ENCODE measurements at regions not wholly inside any gene's neighbourhood (a gene's known extent, or its start where the extent isn't known, plus 50 kb on each side); places are given as distances from the start of the nearest gene placed in this dataset.
"Not testable (repeated sequence)": the region's sequence is repeated elsewhere in the genome, so short reads cannot be mapped to it uniquely, and the experiment has no call there.

GRCh38 chr17:77527836-77528505 lies 387.2 kb downstream of the SEC14L1 start:
- ATAC-seq (ENCODE audit: low read depth in 2 of 2) (no peak), DNase-seq (no peak)
- Histone ChIP-seq H3K27ac (ENCODE audit: insufficient read depth, low read length, poor library complexity, severe bottlenecking) (no peak overlapping the region), H3K4me3 (ENCODE audit: low read depth, low read length) (no peak overlapping the region), H3K27me3 (ENCODE audit: control insufficient read depth, insufficient read depth, low read length) (no peaks in the 10 kb centered on the region), H3K4me1 (ENCODE audit: control insufficient read depth, insufficient read depth, low read length, poor library complexity, severe bottlenecking) (peaks cover 8% of the 10 kb centered on the region), H3K9me3 (ENCODE audit: control insufficient read depth in 2 of 2, low read length in 2 of 2) (no peaks in the 10 kb centered on the region), H3K36me3 (ENCODE audit: control insufficient read depth, insufficient read depth, low read length) (no peaks in the 10 kb centered on the region)
- H3K4me3 Mint-ChIP-seq: no peak overlapping the region
- peaks cover 28% of the 10 kb centered on the region for H3K27me3 Mint-ChIP-seq
- peaks cover 0 to 5% (median 2%) of the 10 kb centered on the region in 4 donors for H3K4me1 Mint-ChIP-seq
- H3K27ac Mint-ChIP-seq: peak overlapping the region in 1 of 3 donors; percentile 52
- H3K36me3 Mint-ChIP-seq: no peaks in the 10 kb centered on the region
- H3K9me3 Mint-ChIP-seq: peaks cover 0 to 1% (median 0%) of the 10 kb centered on the region in 7 donors

DNA sequence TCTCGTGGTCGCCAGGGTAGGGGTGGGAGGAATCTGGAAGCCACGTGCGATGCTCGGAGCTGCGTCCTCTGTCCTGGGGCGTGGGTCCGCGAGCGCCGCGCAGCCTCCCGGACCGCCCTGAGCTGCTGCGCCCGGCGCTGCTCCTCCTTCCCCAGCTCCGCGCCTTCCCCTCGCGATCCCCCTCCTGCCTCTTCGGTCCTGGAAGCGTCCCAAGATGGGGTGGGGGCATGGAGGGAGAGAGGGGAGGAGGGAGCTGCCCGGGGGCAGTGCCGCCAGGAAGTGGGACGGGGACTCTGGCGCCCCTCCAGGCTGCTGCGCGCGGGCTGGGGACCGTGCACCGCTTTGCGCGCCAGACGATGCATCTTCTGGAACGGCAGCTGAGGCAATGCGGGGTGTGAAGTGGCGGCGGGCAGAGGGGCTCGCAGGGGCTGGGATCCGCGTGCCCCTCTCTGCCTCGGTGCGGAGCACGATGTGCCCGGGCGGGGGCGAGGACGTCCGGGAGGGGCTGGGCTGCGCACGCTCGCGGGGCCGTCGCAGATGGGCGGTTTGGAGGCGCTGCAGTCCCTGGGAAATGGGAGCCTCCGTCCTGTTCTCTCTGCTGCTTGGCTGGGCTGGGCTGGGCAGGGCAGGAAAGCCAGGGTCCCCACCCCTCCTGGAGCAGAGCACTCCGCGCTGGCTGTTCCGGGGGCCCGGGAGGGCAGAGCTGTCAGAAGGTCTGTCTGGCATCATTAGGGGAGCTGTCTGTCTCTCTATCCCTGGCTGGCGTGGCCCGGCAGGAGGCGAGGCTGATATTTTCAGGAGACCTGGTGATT lies 388.0 kb downstream of the SEC14L1 start:
- H3K4me1 Mint-ChIP-seq: peaks cover 0 to 5% (median 2%) of the 10 kb centered on the region in 4 donors
- DNase-seq (no peak), ATAC-seq (ENCODE audit: low read depth in 2 of 2) (no peak)
- H3K27ac ChIP-seq (ENCODE audit: insufficient read depth, low read length, poor library complexity, severe bottlenecking): no peak overlapping the region
- no peaks in the 10 kb centered on the region for H3K36me3 ChIP-seq (ENCODE audit: control insufficient read depth, insufficient read depth, low read length)
- peak overlapping the region in 2 of 4 donors; percentile 29 to 50 for H3K4me3 Mint-ChIP-seq
- no peaks in the 10 kb centered on the region for H3K36me3 Mint-ChIP-seq
- H3K9me3 ChIP-seq (ENCODE audit: control insufficient read depth in 2 of 2, low read length in 2 of 2): no peaks in the 10 kb centered on the region
- H3K27ac Mint-ChIP-seq: no peak overlapping the region
- H3K27me3 ChIP-seq (ENCODE audit: control insufficient read depth, insufficient read depth, low read length): no peaks in the 10 kb centered on the region
- H3K4me1 ChIP-seq (ENCODE audit: control insufficient read depth, insufficient read depth, low read length, poor library complexity, severe bottlenecking): peaks cover 8% of the 10 kb centered on the region
- peaks cover 28% of the 10 kb centered on the region for H3K27me3 Mint-ChIP-seq
- peaks cover 0 to 1% (median 0%) of the 10 kb centered on the region in 7 donors for H3K9me3 Mint-ChIP-seq
- no peak overlapping the region for H3K4me3 ChIP-seq (ENCODE audit: low read depth, low read length)

GRCh38 chr17:77529328-77529650 lies 388.5 kb downstream of the SEC14L1 start:
- H3K4me1 ChIP-seq (ENCODE audit: control insufficient read depth, insufficient read depth, low read length, poor library complexity, severe bottlenecking): peaks cover 8% of the 10 kb centered on the region
- peaks cover 28% of the 10 kb centered on the region for H3K27me3 Mint-ChIP-seq
- ATAC-seq (ENCODE audit: low read depth in 2 of 2) (no peak), DNase-seq (no peak)
- no peak overlapping the region for H3K4me3 ChIP-seq (ENCODE audit: low read depth, low read length)
- H3K27me3 ChIP-seq (ENCODE audit: control insufficient read depth, insufficient read depth, low read length): no peaks in the 10 kb centered on the region
- no peak overlapping the region for H3K27ac Mint-ChIP-seq
- no peak overlapping the region for H3K27ac ChIP-seq (ENCODE audit: insufficient read depth, low read length, poor library complexity, severe bottlenecking)
- H3K4me3 Mint-ChIP-seq: peak overlapping the region in 2 of 4 donors; percentile 29 to 50
- H3K4me1 Mint-ChIP-seq: peaks cover 0 to 5% (median 2%) of the 10 kb centered on the region in 4 donors
- H3K36me3 ChIP-seq (ENCODE audit: control insufficient read depth, insufficient read depth, low read length): no peaks in the 10 kb centered on the region
- peaks cover 0 to 4% (median 1%) of the 10 kb centered on the region in 7 donors for H3K9me3 Mint-ChIP-seq
- no peaks in the 10 kb centered on the region for H3K9me3 ChIP-seq (ENCODE audit: control insufficient read depth in 2 of 2, low read length in 2 of 2)
- H3K36me3 Mint-ChIP-seq: no peaks in the 10 kb centered on the region

DNA sequence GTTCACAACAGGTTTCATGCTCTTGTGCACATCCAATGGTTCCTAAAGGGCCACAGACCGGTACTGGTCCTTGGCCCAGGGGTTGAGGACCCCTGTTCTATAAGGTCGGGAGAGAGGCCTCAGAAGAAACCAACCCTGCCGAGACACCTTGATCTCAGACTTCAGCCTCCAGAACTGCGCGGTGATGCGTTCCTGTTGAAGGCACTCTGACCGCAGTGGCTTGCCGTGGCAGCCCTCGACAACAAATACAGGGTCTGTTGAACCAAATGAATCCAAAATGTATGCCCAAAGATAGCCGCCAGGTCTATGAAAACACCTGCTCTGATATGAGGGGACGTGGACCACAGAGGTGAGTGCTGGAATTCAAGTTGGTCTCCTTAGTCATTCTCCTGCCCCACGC lies 389.8 kb downstream of the SEC14L1 start:
- Mint-ChIP-seq H3K4me3 (no peak overlapping the region), H3K4me1 (peaks cover 0 to 8% (median 2%) of the 10 kb centered on the region in 4 donors), H3K9me3 (peaks cover 0 to 6% (median 1%) of the 10 kb centered on the region in 7 donors), H3K36me3 (no peaks in the 10 kb centered on the region), H3K27me3 (peaks cover 30% of the 10 kb centered on the region), H3K27ac (no peak overlapping the region)
- no peaks in the 10 kb centered on the region for H3K27me3 ChIP-seq (ENCODE audit: control insufficient read depth, insufficient read depth, low read length)
- H3K4me3 ChIP-seq (ENCODE audit: low read depth, low read length): no peak overlapping the region
- ATAC-seq (ENCODE audit: low read depth in 2 of 2) (no peak), DNase-seq (no peak)
- H3K9me3 ChIP-seq (ENCODE audit: control insufficient read depth in 2 of 2, low read length in 2 of 2): no peaks in the 10 kb centered on the region
- H3K36me3 ChIP-seq (ENCODE audit: control insufficient read depth, insufficient read depth, low read length): no peaks in the 10 kb centered on the region
- H3K27ac ChIP-seq (ENCODE audit: insufficient read depth, low read length, poor library complexity, severe bottlenecking): no peak overlapping the region
- peaks cover 8% of the 10 kb centered on the region for H3K4me1 ChIP-seq (ENCODE audit: control insufficient read depth, insufficient read depth, low read length, poor library complexity, severe bottlenecking)

DNA sequence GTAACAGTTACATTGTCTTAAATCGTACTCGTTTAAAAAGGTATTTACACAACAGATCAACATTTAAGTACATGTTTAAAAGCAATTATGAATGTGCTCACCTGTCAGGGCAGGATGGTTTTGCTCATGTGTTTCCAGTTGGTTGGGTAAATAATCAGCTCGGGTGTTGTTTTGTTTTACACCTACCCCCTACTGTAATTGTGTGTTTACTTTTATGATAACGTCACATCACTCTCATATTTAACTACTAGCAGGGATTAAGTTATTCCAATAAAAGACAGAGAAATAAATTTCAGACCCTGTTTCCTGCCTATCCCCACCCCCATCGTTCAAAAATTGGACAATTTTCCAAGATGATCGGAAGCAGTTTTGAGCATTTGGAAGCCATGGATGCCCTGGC lies 390.2 kb downstream of the SEC14L1 start:
- ATAC-seq (ENCODE audit: low read depth in 2 of 2): no peak
- H3K4me1 ChIP-seq (ENCODE audit: control insufficient read depth, insufficient read depth, low read length, poor library complexity, severe bottlenecking): peaks cover 8% of the 10 kb centered on the region
- H3K9me3 ChIP-seq (ENCODE audit: control insufficient read depth in 2 of 2, low read length in 2 of 2): no peaks in the 10 kb centered on the region
- peaks cover 0 to 10% (median 2%) of the 10 kb centered on the region in 4 donors for H3K4me1 Mint-ChIP-seq
- H3K4me3 ChIP-seq (ENCODE audit: low read depth, low read length): no peak overlapping the region
- peaks cover 34% of the 10 kb centered on the region for H3K27me3 Mint-ChIP-seq
- H3K36me3 Mint-ChIP-seq: no peaks in the 10 kb centered on the region
- H3K36me3 ChIP-seq (ENCODE audit: control insufficient read depth, insufficient read depth, low read length): no peaks in the 10 kb centered on the region
- H3K27me3 ChIP-seq (ENCODE audit: control insufficient read depth, insufficient read depth, low read length): no peaks in the 10 kb centered on the region
- peaks cover 0 to 6% (median 1%) of the 10 kb centered on the region in 7 donors for H3K9me3 Mint-ChIP-seq
- no peak for DNase-seq
- H3K27ac Mint-ChIP-seq: no peak overlapping the region
- H3K27ac ChIP-seq (ENCODE audit: insufficient read depth, low read length, poor library complexity, severe bottlenecking): no peak overlapping the region
- no peak overlapping the region for H3K4me3 Mint-ChIP-seq

GRCh38 chr17:77531641-77532040 lies 390.9 kb downstream of the SEC14L1 start:
- no peak overlapping the region for H3K27ac Mint-ChIP-seq
- Histone ChIP-seq H3K4me1 (ENCODE audit: control insufficient read depth, insufficient read depth, low read length, poor library complexity, severe bottlenecking) (peaks cover 8% of the 10 kb centered on the region), H3K27ac (ENCODE audit: insufficient read depth, low read length, poor library complexity, severe bottlenecking) (no peak overlapping the region), H3K36me3 (ENCODE audit: control insufficient read depth, insufficient read depth, low read length) (no peaks in the 10 kb centered on the region), H3K9me3 (ENCODE audit: control insufficient read depth in 2 of 2, low read length in 2 of 2) (no peaks in the 10 kb centered on the region), H3K4me3 (ENCODE audit: low read depth, low read length) (no peak overlapping the region), H3K27me3 (ENCODE audit: control insufficient read depth, insufficient read depth, low read length) (no peaks in the 10 kb centered on the region)
- H3K9me3 Mint-ChIP-seq: peaks cover 0 to 6% (median 1%) of the 10 kb centered on the region in 7 donors
- H3K4me3 Mint-ChIP-seq: no peak overlapping the region
- no peak for DNase-seq
- peaks cover 34% of the 10 kb centered on the region for H3K27me3 Mint-ChIP-seq
- H3K36me3 Mint-ChIP-seq: no peaks in the 10 kb centered on the region
- peaks cover 0 to 12% (median 2%) of the 10 kb centered on the region in 4 donors for H3K4me1 Mint-ChIP-seq
- ATAC-seq (ENCODE audit: low read depth in 2 of 2): no peak

GRCh38 chr17:77533697-77534096 lies 392.9 kb downstream of the SEC14L1 start:
- not testable (repeated sequence) for H3K27me3 ChIP-seq (ENCODE audit: control insufficient read depth, insufficient read depth, low read length); DNase-seq; H3K36me3 ChIP-seq (ENCODE audit: control insufficient read depth, insufficient read depth, low read length); H3K4me3 Mint-ChIP-seq; H3K27ac Mint-ChIP-seq; H3K27ac ChIP-seq (ENCODE audit: insufficient read depth, low read length, poor library complexity, severe bottlenecking); H3K36me3 Mint-ChIP-seq; ATAC-seq (ENCODE audit: low read depth in 2 of 2); H3K9me3 ChIP-seq (ENCODE audit: control insufficient read depth in 2 of 2, low read length in 2 of 2); H3K9me3 Mint-ChIP-seq; H3K4me3 ChIP-seq (ENCODE audit: low read depth, low read length); H3K4me1 ChIP-seq (ENCODE audit: control insufficient read depth, insufficient read depth, low read length, poor library complexity, severe bottlenecking)
- Mint-ChIP-seq H3K4me1 (peaks cover 0 to 10% (median 2%) of the 10 kb centered on the region in 4 donors), H3K27me3 (peaks cover 28% of the 10 kb centered on the region)
